ENCODE measurements at regions not wholly inside any gene's neighbourhood (a gene's known extent, or its start where the extent isn't known, plus 50 kb on each side); places are given as distances from the start of the nearest gene placed in this dataset.

DNA sequence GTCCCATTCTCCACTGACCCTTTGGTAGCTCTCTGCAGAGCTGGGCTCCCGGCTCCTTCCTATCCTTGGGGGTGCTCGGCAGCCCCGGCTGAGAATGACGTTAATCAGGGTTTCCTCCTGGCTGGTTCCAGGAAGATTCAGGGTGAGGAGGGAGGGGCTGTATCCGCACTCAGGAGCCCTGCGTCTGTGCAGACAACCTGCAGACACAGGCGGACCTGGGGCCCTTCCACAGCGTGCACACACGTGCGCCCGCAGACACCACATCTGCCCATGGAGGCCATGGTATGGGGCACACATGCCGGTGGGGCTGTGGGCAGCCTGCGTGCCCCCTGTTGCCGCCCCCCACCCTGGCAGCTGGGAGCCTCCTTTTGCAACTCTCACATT is 66.6 kb upstream of the RNU6ATAC start:
- Histone ChIP-seq H3K36me3 (ENCODE audit: control insufficient read depth in 2 of 2, insufficient read depth in 2 of 2, low read length in 1 of 2) (no peaks in the 10 kb centered on the region), H3K9me3 (replicated peaks; ENCODE audit: control insufficient read depth, insufficient read depth, low read length) (no peaks in the 10 kb centered on the region), H3K9ac (ENCODE audit: control insufficient read depth, insufficient read depth, low read length) (no peak overlapping the region), H2AFZ (ENCODE audit: control insufficient read depth, low read depth, low read length) (no peak overlapping the region), H3K79me2 (ENCODE audit: control insufficient read depth, insufficient read depth, low read length) (no peaks in the 10 kb centered on the region), H3K4me1 (ENCODE audit: control insufficient read depth, insufficient read depth, low read length) (no peaks in the 10 kb centered on the region), H3K4me3 (no peak overlapping the region), H4K20me1 (ENCODE audit: control insufficient read depth, insufficient read depth) (no peaks in the 10 kb centered on the region), H3K27ac (ENCODE audit: control insufficient read depth, insufficient read depth) (no peak overlapping the region), H3K27me3 (replicated peaks in 1 of 2; ENCODE audit: control insufficient read depth in 2 of 2, insufficient read depth in 2 of 2, low read length in 1 of 2) (0 out of 4 replicates have a peak, but pooled peaks cover 0 to 2% of the 10 kb centered on the region in 2 experiments), H3K4me2 (ENCODE audit: control insufficient read depth, insufficient read depth) (no peak overlapping the region)
- SMC1A ChIA-PET (ENCODE audit: uncharacterized antibody, unreplicated experiment): no interaction called here
- POLR2A ChIA-PET: no interaction called here
- BruUV-seq (replicated peaks): no TSS peak
- 42% methylated on average over 14 of the region's 14 CpGs for WGBS (ENCODE audit: insufficient coverage, insufficient replicate concordance, low lambda C conversion rate, missing lambda C conversion rate)
- intact Hi-C loops (cut with micrococcal nuclease; ENCODE audit: unreplicated experiment): no loop called here
- no peak for TF ChIP-seq YY1 (IDR thresholded peaks at IDR 0.05; ENCODE audit: low read depth, low read length)
- TF ChIP-seq CBFB (IDR thresholded peaks at IDR 0.05; ENCODE audit: low read depth): no peak
- TF ChIP-seq, protein P1, sequence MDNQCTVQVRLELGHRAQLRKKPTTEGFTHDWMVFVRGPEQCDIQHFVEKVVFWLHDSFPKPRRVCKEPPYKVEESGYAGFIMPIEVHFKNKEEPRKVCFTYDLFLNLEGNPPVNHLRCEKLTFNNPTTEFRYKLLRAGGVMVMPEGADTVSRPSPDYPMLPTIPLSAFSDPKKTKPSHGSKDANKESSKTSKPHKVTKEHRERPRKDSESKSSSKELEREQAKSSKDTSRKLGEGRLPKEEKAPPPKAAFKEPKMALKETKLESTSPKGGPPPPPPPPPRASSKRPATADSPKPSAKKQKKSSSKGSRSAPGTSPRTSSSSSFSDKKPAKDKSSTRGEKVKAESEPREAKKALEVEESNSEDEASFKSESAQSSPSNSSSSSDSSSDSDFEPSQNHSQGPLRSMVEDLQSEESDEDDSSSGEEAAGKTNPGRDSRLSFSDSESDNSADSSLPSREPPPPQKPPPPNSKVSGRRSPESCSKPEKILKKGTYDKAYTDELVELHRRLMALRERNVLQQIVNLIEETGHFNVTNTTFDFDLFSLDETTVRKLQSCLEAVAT (IDR thresholded peaks at IDR 0.05): no peak
- TF ChIP-seq TBL1XR1 (IDR thresholded peaks at IDR 0.05; ENCODE audit: low read depth, low read length): no peak
- TF ChIP-seq EGR1 (IDR thresholded peaks at IDR 0.05; ENCODE audit: borderline replicate concordance in 1 of 2, low read depth in 2 of 2, low read length in 2 of 2): no peak
- no peak for TF ChIP-seq EZH2 (IDR thresholded peaks at IDR 0.05; ENCODE audit: borderline replicate concordance, control insufficient read depth, low read depth, low read length)
- TF ChIP-seq, protein P2, sequence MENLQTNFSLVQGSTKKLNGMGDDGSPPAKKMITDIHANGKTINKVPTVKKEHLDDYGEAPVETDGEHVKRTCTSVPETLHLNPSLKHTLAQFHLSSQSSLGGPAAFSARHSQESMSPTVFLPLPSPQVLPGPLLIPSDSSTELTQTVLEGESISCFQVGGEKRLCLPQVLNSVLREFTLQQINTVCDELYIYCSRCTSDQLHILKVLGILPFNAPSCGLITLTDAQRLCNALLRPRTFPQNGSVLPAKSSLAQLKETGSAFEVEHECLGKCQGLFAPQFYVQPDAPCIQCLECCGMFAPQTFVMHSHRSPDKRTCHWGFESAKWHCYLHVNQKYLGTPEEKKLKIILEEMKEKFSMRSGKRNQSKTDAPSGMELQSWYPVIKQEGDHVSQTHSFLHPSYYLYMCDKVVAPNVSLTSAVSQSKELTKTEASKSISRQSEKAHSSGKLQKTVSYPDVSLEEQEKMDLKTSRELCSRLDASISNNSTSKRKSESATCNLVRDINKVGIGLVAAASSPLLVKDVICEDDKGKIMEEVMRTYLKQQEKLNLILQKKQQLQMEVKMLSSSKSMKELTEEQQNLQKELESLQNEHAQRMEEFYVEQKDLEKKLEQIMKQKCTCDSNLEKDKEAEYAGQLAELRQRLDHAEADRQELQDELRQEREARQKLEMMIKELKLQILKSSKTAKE (IDR thresholded peaks at IDR 0.05; ENCODE audit: low read depth, poor library complexity, severe bottlenecking): no peak
- no peak for TF ChIP-seq CEBPB (IDR thresholded peaks at IDR 0.05; ENCODE audit: borderline replicate concordance in 1 of 2, low read depth in 2 of 2, low read length in 2 of 2)
- TF ChIP-seq, protein P3, sequence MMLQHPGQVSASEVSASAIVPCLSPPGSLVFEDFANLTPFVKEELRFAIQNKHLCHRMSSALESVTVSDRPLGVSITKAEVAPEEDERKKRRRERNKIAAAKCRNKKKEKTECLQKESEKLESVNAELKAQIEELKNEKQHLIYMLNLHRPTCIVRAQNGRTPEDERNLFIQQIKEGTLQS (IDR thresholded peaks at IDR 0.05; ENCODE audit: borderline replicate concordance, extremely low read depth, low read depth, low read length): no peak
- no peak for TF ChIP-seq CREB1 (IDR thresholded peaks at IDR 0.05; ENCODE audit: low read depth)
- FAIRE-seq (no peak), ATAC-seq (no peak), DNase-seq (ENCODE audit: low read depth, low spot score) (no peak)
- CTCF ChIA-PET: no interaction called here
- in situ Hi-C loops (cut with MboI): no loop called here
- RAD21 ChIA-PET (ENCODE audit: unreplicated experiment): no interaction called here

Data from GM12878 (cell line).